Lung (tissue), 11 donors: ENCODE measurements at regions not wholly inside any gene's neighbourhood (a gene's known extent, or its start where the extent isn't known, plus 50 kb on each side); places are given as distances from the start of the nearest gene placed in this dataset.

Experiments
- ATAC-seq: fragments of 200-7000 bp; cut with Tn5 transposase; one replicate; pipeline ENCODE4 v1.9.1; 2020; ENCODE audit warnings: moderate number of reproducible peaks; ENCODE audit not compliant: insufficient read depth, low FRiP score
- DNase-seq, 3 donors: peaks; one replicate each; pipeline ENCODE4 v3.0.0-alpha.2; 2013 to 2017
- H3K27ac ChIP-seq, 2 donors: one replicate each; pipeline ENCODE4 v1.5.1; 2013; ENCODE audit warnings: mild to moderate bottlenecking in 2 of 2, moderate library complexity in 2 of 2, control low read depth in 1 of 2, inconsistent platforms in 1 of 2, low read depth in 1 of 2, low read length in 1 of 2
- H3K27me3 ChIP-seq, 3 donors: one replicate each; pipeline ENCODE4 v1.5.1; 2013; ENCODE audit warnings: low read length in 2 of 3; ENCODE audit not compliant: control insufficient read depth in 3 of 3, insufficient read depth in 3 of 3
- H3K36me3 ChIP-seq, 4 donors: one replicate each; pipeline ENCODE4 v1.5.1; 2013; ENCODE audit warnings: low read length in 4 of 4, mild to moderate bottlenecking in 1 of 4, moderate library complexity in 1 of 4; ENCODE audit not compliant: control insufficient read depth in 4 of 4, insufficient read depth in 4 of 4
- H3K4me1 ChIP-seq, 5 donors: one replicate each; pipeline ENCODE4 v1.5.1; 2013; ENCODE audit warnings: low read length in 5 of 5, mild to moderate bottlenecking in 2 of 5, moderate library complexity in 1 of 5; ENCODE audit not compliant: control insufficient read depth in 5 of 5, insufficient read depth in 5 of 5
- H3K4me3 ChIP-seq: one replicate; pipeline ENCODE4 v1.5.1; 2013; ENCODE audit warnings: mild to moderate bottlenecking, control low read depth, moderate library complexity
- H3K9ac ChIP-seq, 2 donors: one replicate each; pipeline ENCODE4 v1.5.1; 2013; ENCODE audit warnings: low read length in 2 of 2, control low read depth in 1 of 2; ENCODE audit not compliant: insufficient read depth in 1 of 2
- H3K9me3 ChIP-seq, 4 donors: one replicate each; pipeline ENCODE4 v1.5.1; 2013; ENCODE audit warnings: low read length in 3 of 4, mild to moderate bottlenecking in 1 of 4, moderate library complexity in 1 of 4; ENCODE audit not compliant: control insufficient read depth in 4 of 4, insufficient read depth in 3 of 4
- WGBS, 2 donors: extraction: QIAGEN DNeasy Blood & Tissue Kit; methylation state at CpG; one replicate each; pipeline ENCODE4 v1.1.7; 2013; 5-methylcytosine and 5-hydroxymethylcytosine counted together
- TF ChIP-seq, protein P1 (sequence below): IDR thresholded peaks from 2 replicates; pipeline ENCODE4 v1.5.1; 2012; ENCODE audit warnings: mild to moderate bottlenecking; ENCODE audit errors: control extremely low read depth, extremely low read depth
- donor health status: control.
- donor health status: control.
- donor health status: Bipolar disorder and iron deficiency.
- donor health status: healthy.
- donor health status: DM: yes; HTN: yes; CAD: no.

DNA sequence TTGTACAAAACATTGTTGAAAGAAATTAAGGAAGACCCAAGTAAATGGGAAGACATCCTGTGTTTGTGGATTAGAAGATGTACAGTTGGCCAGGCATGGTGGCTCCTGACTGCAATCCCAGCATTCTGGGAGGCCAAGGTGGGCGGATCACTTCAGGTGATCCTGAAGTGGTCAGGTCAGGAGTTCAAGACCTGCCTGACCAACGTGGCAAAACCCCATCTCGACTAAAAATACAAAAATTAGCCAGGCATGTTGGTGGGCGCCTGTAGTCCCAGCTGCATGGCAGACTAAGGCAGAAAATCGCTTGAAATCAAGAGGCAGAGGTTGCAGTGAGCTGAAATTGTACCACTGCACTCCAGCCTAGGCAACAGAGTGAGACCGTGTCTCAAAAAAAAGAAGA, 62.0 kb upstream of the SEPTIN5 start:
- no peak overlapping the region for H3K9ac ChIP-seq
- 67 to 77% methylated on average over 6 of the region's 6 CpGs for WGBS, 2 donors
- no peaks in the 10 kb centered on the region for H3K36me3 ChIP-seq
- no peak overlapping the region for H3K27ac ChIP-seq
- TF ChIP-seq, protein P1, sequence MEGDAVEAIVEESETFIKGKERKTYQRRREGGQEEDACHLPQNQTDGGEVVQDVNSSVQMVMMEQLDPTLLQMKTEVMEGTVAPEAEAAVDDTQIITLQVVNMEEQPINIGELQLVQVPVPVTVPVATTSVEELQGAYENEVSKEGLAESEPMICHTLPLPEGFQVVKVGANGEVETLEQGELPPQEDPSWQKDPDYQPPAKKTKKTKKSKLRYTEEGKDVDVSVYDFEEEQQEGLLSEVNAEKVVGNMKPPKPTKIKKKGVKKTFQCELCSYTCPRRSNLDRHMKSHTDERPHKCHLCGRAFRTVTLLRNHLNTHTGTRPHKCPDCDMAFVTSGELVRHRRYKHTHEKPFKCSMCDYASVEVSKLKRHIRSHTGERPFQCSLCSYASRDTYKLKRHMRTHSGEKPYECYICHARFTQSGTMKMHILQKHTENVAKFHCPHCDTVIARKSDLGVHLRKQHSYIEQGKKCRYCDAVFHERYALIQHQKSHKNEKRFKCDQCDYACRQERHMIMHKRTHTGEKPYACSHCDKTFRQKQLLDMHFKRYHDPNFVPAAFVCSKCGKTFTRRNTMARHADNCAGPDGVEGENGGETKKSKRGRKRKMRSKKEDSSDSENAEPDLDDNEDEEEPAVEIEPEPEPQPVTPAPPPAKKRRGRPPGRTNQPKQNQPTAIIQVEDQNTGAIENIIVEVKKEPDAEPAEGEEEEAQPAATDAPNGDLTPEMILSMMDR = no peak
- H3K27me3 ChIP-seq = peaks cover 0 to 2% (median 0%) of the 10 kb centered on the region in 3 donors
- ATAC-seq (no peak), DNase-seq (no peak)
- no peak overlapping the region for H3K4me3 ChIP-seq
- no peaks in the 10 kb centered on the region for H3K4me1 ChIP-seq
- H3K9me3 ChIP-seq = peaks cover 0 to 7% (median 2%) of the 10 kb centered on the region in 4 donors

DNA sequence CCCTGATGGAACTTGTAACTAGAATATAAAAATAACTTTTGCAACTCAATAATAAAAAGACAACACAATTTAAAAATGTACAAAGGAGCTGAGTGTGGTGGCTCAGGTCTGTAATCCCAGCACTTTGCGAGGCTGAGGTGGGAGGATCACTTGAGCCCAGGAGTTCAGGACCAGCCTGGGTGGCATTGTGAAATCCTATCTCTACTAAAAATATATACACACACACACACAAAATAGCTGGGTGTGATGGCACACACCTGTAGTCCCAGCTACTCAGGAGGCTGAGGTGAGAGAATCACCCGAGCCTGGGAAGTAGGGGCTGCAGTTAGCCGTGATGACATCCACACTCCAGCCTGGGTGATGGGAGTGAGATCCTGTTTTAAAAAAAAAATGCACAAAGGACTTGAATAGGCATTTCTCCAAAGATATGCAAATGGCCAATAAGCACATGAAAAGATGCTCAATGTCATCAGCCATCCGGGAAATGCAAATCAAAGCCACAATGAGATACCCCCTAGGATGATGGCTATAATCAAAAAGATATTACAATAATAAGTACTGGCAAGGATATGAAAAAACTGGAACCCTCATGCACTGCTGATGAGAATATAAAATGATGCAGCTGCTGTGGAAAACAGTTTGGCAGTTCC, 59.8 kb upstream of the SEPTIN5 start:
- peak; percentile 38 to 84 (median 75) for DNase-seq
- WGBS, 2 donors = 63 to 74% methylated on average over 4 of the region's 4 CpGs
- no peaks in the 10 kb centered on the region for H3K36me3 ChIP-seq

DNA sequence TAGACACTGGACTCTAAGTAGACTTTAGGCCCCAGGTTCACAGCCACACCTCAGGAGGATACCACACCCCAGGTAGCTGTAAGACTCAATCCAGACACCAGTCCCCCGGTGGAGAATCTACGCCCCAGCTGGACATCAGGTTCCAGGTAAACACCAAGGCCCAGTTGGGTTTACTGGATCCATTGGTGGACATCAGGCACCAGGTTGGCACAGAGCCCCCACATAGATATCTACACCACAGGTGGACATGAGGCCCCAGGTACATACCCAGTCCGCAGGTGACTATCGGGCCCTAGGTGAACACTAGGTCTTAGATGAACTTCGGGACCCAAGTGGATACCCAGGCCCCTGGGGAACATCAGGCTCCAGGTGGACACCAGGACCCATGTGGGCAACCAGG, 58.9 kb upstream of the SEPTIN5 start:
- Histone ChIP-seq H3K27ac (no peak overlapping the region), H3K9ac (no peak overlapping the region), H3K4me3 (no peak overlapping the region), H3K36me3 (no peaks in the 10 kb centered on the region), H3K9me3 (no peaks in the 10 kb centered on the region), H3K27me3 (peaks cover 0 to 2% (median 0%) of the 10 kb centered on the region in 3 donors), H3K4me1 (no peaks in the 10 kb centered on the region)
- TF ChIP-seq, protein P1 = no peak
- DNase-seq (no peak), ATAC-seq (no peak)
- 86 to 89% methylated on average over 5 of the region's 5 CpGs for WGBS, 2 donors

More for the DNA sequence above, 59.8 kb upstream of the SEPTIN5 start:
- no peaks in the 10 kb centered on the region for H3K4me1 ChIP-seq
- no peaks in the 10 kb centered on the region for H3K9me3 ChIP-seq
- ATAC-seq = no peak
- TF ChIP-seq, protein P1 = no peak
- H3K4me3 ChIP-seq = no peak overlapping the region
- peaks cover 0 to 2% (median 0%) of the 10 kb centered on the region in 3 donors for H3K27me3 ChIP-seq
- no peak overlapping the region for H3K27ac ChIP-seq
- no peak overlapping the region for H3K9ac ChIP-seq
